OCI-LY1 (cell line): ENCODE measurements at regions not wholly inside any gene's neighbourhood (a gene's known extent, or its start where the extent isn't known, plus 50 kb on each side); places are given as distances from the start of the nearest gene placed in this dataset.

Source experiments
- H2AFZ ChIP-seq: fragments of 200-600 bp; sonication (generic), shearing (Covaris generic); 2 replicates; pipeline ENCODE4 v1.6.0; 2014; ENCODE audit warnings: antibody characterized with exemption, mild to moderate bottlenecking, low read length
- H3F3A ChIP-seq: fragments of 200-600 bp; sonication (generic), shearing (Covaris generic); 2 replicates; pipeline ENCODE4 v1.6.0; 2014; ENCODE audit warnings: mild to moderate bottlenecking, antibody characterized with exemption, low read length, moderate library complexity; ENCODE audit not compliant: insufficient read depth
- H3K27ac ChIP-seq: fragments of 200-600 bp; sonication (generic); 2 replicates; pipeline ENCODE4 v1.5.1; 2014; ENCODE audit warnings: low read length, mixed run types, mild to moderate bottlenecking, low read depth; ENCODE audit not compliant: poor library complexity, severe bottlenecking
- H3K27me3 ChIP-seq: fragments of 200-600 bp; sonication (generic); 2 replicates; pipeline ENCODE4 v1.6.0; 2014; ENCODE audit warnings: antibody characterized with exemption, mild to moderate bottlenecking, low read length, moderate library complexity; ENCODE audit not compliant: insufficient read depth
- H3K36me3 ChIP-seq: fragments of 200-600 bp; sonication (generic); 2 replicates; pipeline ENCODE4 v1.6.1; 2014; ENCODE audit warnings: mild to moderate bottlenecking, antibody characterized with exemption, low read length, moderate library complexity, mixed read lengths; ENCODE audit not compliant: insufficient read depth
- H3K4me1 ChIP-seq: fragments of 200-600 bp; sonication (generic); 2 replicates; pipeline ENCODE4 v1.5.1; 2014; ENCODE audit warnings: mild to moderate bottlenecking, low read length, moderate library complexity; ENCODE audit not compliant: insufficient read depth, severe bottlenecking
- H3K4me2 ChIP-seq: fragments of 200-600 bp; sonication (generic), shearing (Covaris generic); 2 replicates; pipeline ENCODE4 v1.6.1; 2014; ENCODE audit warnings: low read length
- H3K4me3 ChIP-seq: fragments of 200-600 bp; sonication (generic); 2 replicates; pipeline ENCODE4 v1.5.1; 2014; ENCODE audit warnings: low read length, low read depth, mild to moderate bottlenecking, mixed read lengths; ENCODE audit not compliant: poor library complexity, severe bottlenecking
- H3K79me2 ChIP-seq: fragments of 200-600 bp; shearing (Covaris generic); 2 replicates; pipeline ENCODE4 v1.6.1; 2016; ENCODE audit warnings: mixed run types, low read length, mixed read lengths; ENCODE audit not compliant: insufficient read depth
- H3K9ac ChIP-seq: fragments of 200-600 bp; sonication (generic), shearing (Covaris generic); 2 replicates; pipeline ENCODE4 v1.6.1; 2014; ENCODE audit warnings: mild to moderate bottlenecking, low read length, mixed read lengths
- H3K9me2 ChIP-seq: fragments of 200-600 bp; sonication (generic), shearing (Covaris generic); 2 replicates; pipeline ENCODE4 v1.6.1; 2014; ENCODE audit warnings: low read depth, mild to moderate bottlenecking, low read length, mixed read lengths
- H3K9me3 ChIP-seq: fragments of 200-600 bp; shearing (Covaris generic); 2 replicates; pipeline ENCODE4 v1.6.1; 2014; ENCODE audit warnings: low read length, mixed read lengths
- H4K20me1 ChIP-seq: fragments of 200-600 bp; sonication (generic), shearing (Covaris generic); 2 replicates; pipeline ENCODE4 v1.6.0; 2016; ENCODE audit warnings: mild to moderate bottlenecking, low read length; ENCODE audit not compliant: insufficient read depth
- CTCF ChIP-seq: fragments of 200-600 bp; sonication (generic), shearing (Covaris generic); IDR thresholded peaks from 2 replicates; pipeline ENCODE4 v1.5.1; 2017; ENCODE audit warnings: mild to moderate bottlenecking, antibody characterized with exemption, low read length, moderate library complexity, mixed read lengths
- EZH2 ChIP-seq: fragments of 200-600 bp; sonication (generic), shearing (Covaris generic); IDR thresholded peaks from 2 replicates; pipeline ENCODE4 v1.8.0; 2017; ENCODE audit warnings: borderline replicate concordance, mixed run types, mild to moderate bottlenecking, antibody characterized with exemption, low read length, moderate library complexity, mixed read lengths

- Histone ChIP-seq H3K27me3 (no peaks in the 10 kb centered on the region), H3K27ac (no peak overlapping the region), H3F3A (no peaks in the 10 kb centered on the region), H3K4me2 (no peak overlapping the region), H3K9ac (no peak overlapping the region), H3K4me1 (peaks cover 54% of the 10 kb centered on the region), H3K36me3 (no peaks in the 10 kb centered on the region), H4K20me1 (no peaks in the 10 kb centered on the region), H3K4me3 (no peak overlapping the region), H2AFZ (no peak overlapping the region), H3K9me3 (no peaks in the 10 kb centered on the region), H3K9me2 (no peaks in the 10 kb centered on the region), H3K79me2 (no peaks in the 10 kb centered on the region)
- TF ChIP-seq CTCF (no peak), EZH2 (no peak)
These were observed 55.9 kb upstream of the ATP5PO start for GRCh38 chr21:33971492-33972013.

- H3K9ac ChIP-seq = no peak overlapping the region
- no peaks in the 10 kb centered on the region for H4K20me1 ChIP-seq
- H3K27me3 ChIP-seq = no peaks in the 10 kb centered on the region
- H3K4me2 ChIP-seq = no peak overlapping the region
- no peak overlapping the region for H3K4me3 ChIP-seq
- no peak for TF ChIP-seq EZH2
- no peak for TF ChIP-seq CTCF
- peaks cover 36% of the 10 kb centered on the region for H3K4me1 ChIP-seq
- H3K36me3 ChIP-seq = no peaks in the 10 kb centered on the region
- no peaks in the 10 kb centered on the region for H3K9me3 ChIP-seq
- no peaks in the 10 kb centered on the region for H3K79me2 ChIP-seq
- H3K27ac ChIP-seq = no peak overlapping the region
- no peaks in the 10 kb centered on the region for H3K9me2 ChIP-seq
- H3F3A ChIP-seq = no peaks in the 10 kb centered on the region
- H2AFZ ChIP-seq = no peak overlapping the region
These were observed 54.0 kb upstream of the ATP5PO start for GRCh38 chr21:33969581-33969980.

GRCh38 chr21:33968995-33969348, 53.4 kb upstream of the ATP5PO start:
- Histone ChIP-seq H3K9ac (no peak overlapping the region), H4K20me1 (no peaks in the 10 kb centered on the region), H3K27me3 (no peaks in the 10 kb centered on the region), H2AFZ (no peak overlapping the region), H3K27ac (no peak overlapping the region), H3K9me2 (no peaks in the 10 kb centered on the region), H3K9me3 (no peaks in the 10 kb centered on the region), H3K4me2 (no peak overlapping the region), H3F3A (no peaks in the 10 kb centered on the region), H3K4me3 (no peak overlapping the region), H3K79me2 (no peaks in the 10 kb centered on the region), H3K36me3 (no peaks in the 10 kb centered on the region), H3K4me1 (peaks cover 30% of the 10 kb centered on the region)
- TF ChIP-seq EZH2 (no peak), CTCF (no peak)
